Subcutaneous abdominal adipose tissue (tissue), 5 donors: ENCODE measurements at regions not wholly inside any gene's neighbourhood (a gene's known extent, or its start where the extent isn't known, plus 50 kb on each side); places are given as distances from the start of the nearest gene placed in this dataset.
A peak's percentile ranks its signal among the peaks of the same experiment; 100 is the strongest.
"Not testable (repeated sequence)": the region's sequence is repeated elsewhere in the genome, so short reads cannot be mapped to it uniquely, and the experiment has no call there.

Experiments used
- H3K27ac ChIP-seq: one replicate; pipeline ENCODE4 v1.7.0; 2013; ENCODE audit warnings: low read depth, mild to moderate bottlenecking, inconsistent platforms, low read length, moderate library complexity
- H3K27me3 ChIP-seq, 5 donors: one replicate each; pipeline ENCODE4 v1.7.0; 2013; ENCODE audit warnings: low read length in 5 of 5, inconsistent platforms in 1 of 5; ENCODE audit not compliant: control insufficient read depth in 5 of 5, insufficient read depth in 4 of 5
- H3K36me3 ChIP-seq, 5 donors: one replicate each; pipeline ENCODE4 v1.7.0; 2013; ENCODE audit warnings: low read length in 5 of 5; ENCODE audit not compliant: control insufficient read depth in 5 of 5, insufficient read depth in 5 of 5
- H3K4me1 ChIP-seq, 5 donors: one replicate each; pipeline ENCODE4 v1.7.0; 2013; ENCODE audit warnings: low read length in 5 of 5, mild to moderate bottlenecking in 3 of 5, moderate library complexity in 1 of 5; ENCODE audit not compliant: control insufficient read depth in 5 of 5, insufficient read depth in 5 of 5
- H3K4me3 ChIP-seq, 5 donors: one replicate each; pipeline ENCODE4 v1.7.0; 2013; ENCODE audit warnings: low read length in 5 of 5, low read depth in 1 of 5
- H3K9ac ChIP-seq, 5 donors: one replicate each; pipeline ENCODE4 v1.7.0; 2013; ENCODE audit warnings: low read length in 5 of 5, mild to moderate bottlenecking in 4 of 5, moderate library complexity in 3 of 5
- H3K9me3 ChIP-seq, 5 donors: one replicate each; pipeline ENCODE4 v1.7.0; 2013; ENCODE audit warnings: low read length in 5 of 5; ENCODE audit not compliant: control insufficient read depth in 5 of 5
- donor health status: healthy.
- donor health status: healthy.
- donor health status: healthy.
- donor health status: healthy.
- donor health status: healthy.

DNA sequence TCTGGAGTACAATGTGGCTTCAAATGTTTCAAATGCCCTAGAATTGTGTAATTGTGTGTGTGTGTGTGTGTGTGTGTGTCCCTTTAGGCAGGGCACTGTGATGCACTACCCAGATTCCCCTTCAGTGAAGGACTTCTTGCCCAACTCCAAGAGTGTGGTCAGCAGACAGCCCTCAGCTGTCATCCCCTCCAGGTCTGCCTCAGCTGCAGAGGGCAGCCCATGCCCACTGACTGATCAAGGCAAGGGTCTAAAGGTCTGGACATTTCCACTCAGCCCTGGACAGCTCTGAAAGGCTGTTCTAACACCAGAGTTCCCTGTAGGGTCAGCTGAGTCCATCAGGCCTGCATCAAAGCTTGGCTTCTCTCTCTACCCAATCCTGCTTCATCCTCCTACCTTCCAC is 83.9 kb upstream of the USP9X start:
- Histone ChIP-seq H3K36me3 (no peaks in the 10 kb centered on the region), H3K4me1 (peaks cover 0 to 5% (median 2%) of the 10 kb centered on the region in 5 donors), H3K9ac (no peak overlapping the region), H3K27me3 (peaks cover 0 to 15% (median 0%) of the 10 kb centered on the region in 5 donors), H3K4me3 (no peak overlapping the region), H3K9me3 (no peaks in the 10 kb centered on the region), H3K27ac (no peak overlapping the region)

- H3K27ac ChIP-seq = no peak overlapping the region
- no peak overlapping the region for H3K9ac ChIP-seq
- H3K9me3 ChIP-seq = no peaks in the 10 kb centered on the region
- no peaks in the 10 kb centered on the region for H3K36me3 ChIP-seq
- peaks cover 0 to 17% (median 0%) of the 10 kb centered on the region in 5 donors for H3K27me3 ChIP-seq
- peaks cover 0 to 5% (median 0%) of the 10 kb centered on the region in 5 donors for H3K4me1 ChIP-seq
- no peak overlapping the region for H3K4me3 ChIP-seq
These were observed 83.2 kb upstream of the USP9X start for GRCh38 chrX:41002026-41002425.

DNA sequence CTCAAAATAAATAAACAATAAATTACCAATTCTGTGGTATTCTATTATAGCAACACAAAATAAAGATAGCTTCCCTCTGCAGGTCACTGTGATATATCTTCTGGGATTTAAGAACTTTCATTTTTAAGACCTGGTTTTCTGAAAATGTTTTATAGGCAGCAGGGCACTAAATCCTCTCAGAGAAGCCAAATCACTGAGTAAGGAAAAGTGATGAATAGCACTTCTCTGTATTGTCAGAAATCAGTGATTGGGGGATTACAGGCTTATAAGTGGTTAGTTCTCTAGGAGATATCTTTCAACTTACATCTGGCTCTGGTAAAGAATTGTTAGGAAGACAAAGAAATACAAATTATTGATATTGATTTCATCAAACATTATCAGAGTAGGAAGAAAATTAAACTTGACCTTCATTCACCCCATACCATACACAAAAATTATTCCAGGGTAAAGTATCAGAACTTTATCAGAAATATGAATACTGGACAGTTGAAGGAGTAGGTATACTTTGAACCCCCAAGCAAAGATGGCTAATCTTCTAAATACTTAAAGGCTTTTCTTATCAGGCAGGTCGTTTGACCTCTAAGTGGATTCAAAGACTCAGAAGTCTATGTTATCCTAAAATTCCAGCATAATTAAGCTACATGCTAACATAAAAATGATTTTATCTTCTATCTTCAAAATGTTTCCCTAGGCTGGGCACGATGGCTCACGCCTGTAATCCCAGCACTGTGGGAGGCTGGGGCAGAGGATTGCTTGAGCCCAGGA is 81.6 kb upstream of the USP9X start:
- peaks cover 0 to 21% (median 2%) of the 10 kb centered on the region in 5 donors for H3K27me3 ChIP-seq
- no peaks in the 10 kb centered on the region for H3K36me3 ChIP-seq
- no peak overlapping the region for H3K9ac ChIP-seq
- H3K27ac ChIP-seq = no peak overlapping the region
- peaks cover 0 to 5% (median 0%) of the 10 kb centered on the region in 5 donors for H3K4me1 ChIP-seq
- no peaks in the 10 kb centered on the region for H3K9me3 ChIP-seq
- no peak overlapping the region for H3K4me3 ChIP-seq

DNA sequence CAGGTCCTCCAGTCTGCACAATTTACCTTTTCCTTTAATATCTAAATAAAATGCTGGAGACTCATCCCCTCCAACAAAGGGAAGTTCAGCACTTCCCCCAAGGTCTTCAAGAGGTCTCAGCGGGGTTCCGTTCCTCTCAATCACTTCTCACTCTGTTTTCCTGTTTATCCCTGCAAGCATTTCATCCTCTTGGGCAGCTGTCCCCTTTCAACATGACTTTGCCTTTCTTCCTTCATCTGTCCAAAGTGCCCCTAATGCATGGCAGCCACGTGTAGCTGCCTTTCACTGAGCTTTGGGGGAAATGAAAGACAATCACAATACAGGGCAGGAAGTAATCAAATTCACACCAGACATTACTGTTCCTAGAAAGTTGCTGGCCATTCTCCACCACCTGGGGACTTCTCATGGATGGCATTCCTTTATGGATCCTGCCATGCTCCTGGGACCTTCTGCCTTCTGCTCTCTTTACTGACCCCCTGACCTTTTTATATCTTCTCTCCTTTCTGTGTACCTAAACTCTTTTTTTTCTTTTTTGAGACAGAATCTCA is 79.7 kb upstream of the USP9X start:
- Histone ChIP-seq H3K4me1 (peaks cover 3 to 11% (median 4%) of the 10 kb centered on the region in 5 donors), H3K27me3 (peaks cover 0 to 21% (median 2%) of the 10 kb centered on the region in 5 donors), H3K9ac (no peak overlapping the region), H3K9me3 (no peaks in the 10 kb centered on the region), H3K36me3 (no peaks in the 10 kb centered on the region), H3K4me3 (no peak overlapping the region), H3K27ac (no peak overlapping the region)

DNA sequence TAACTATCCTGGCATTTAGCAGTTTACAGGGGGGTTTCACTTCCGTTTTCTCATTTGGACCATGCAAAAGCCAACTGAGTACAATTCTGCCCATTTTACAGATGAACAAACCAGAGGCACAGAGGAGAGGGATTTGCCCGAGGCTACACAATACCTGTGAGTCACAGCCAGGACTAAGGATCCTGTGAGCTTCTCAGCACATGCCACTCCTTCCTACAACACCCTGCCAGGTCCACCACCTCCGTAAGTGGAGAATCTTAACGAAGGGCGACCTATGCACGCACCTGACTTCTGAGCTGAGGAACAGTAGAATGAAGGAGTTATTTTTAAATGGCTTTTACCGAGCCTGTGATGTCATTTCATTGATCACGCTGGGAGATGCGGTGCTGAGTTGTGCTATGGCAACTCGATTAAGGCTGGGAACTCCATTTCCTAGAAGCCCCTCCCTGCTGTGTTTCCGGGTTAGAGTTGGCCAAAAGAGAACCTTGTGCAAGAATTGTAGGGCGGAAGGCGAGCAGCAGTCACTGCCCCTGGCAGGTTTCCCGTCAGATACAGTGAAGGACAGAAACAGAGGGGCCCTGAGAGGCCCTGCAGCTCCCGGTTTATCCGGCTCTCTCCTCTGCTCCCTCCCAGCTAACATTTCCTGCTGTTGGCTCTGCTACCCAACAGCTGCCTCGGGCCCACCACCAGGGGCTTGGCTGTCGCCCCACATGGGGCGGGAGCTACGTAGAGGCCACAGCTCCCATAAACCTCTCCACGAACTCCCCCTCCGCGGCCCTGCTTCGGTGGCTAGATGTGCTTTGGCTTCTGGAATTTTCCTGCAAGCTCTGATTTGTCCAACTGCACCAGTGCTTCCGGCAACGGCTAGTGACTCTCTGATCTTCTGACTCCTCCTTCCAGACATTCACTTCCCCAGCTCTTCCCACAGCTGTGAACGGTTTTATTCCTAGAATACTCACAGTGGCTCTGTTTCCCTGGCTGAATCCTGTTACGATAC is 75.1 kb upstream of the USP9X start:
- H3K9ac ChIP-seq = peak overlapping the region; percentile 34 to 85 (median 67)
- peak overlapping the region; percentile 93 for H3K27ac ChIP-seq

GRCh38 chrX:41014776-41015360 is 70.4 kb upstream of the USP9X start:
- no peak overlapping the region for H3K27ac ChIP-seq
- H3K27me3 ChIP-seq = peaks cover 0 to 6% (median 4%) of the 10 kb centered on the region in 5 donors
- H3K9me3 ChIP-seq = no peaks in the 10 kb centered on the region
- no peak overlapping the region for H3K9ac ChIP-seq
- H3K36me3 ChIP-seq = no peaks in the 10 kb centered on the region
- H3K4me1 ChIP-seq = peaks cover 2 to 12% (median 7%) of the 10 kb centered on the region in 5 donors
- H3K4me3 ChIP-seq = no peak overlapping the region

More for the DNA sequence above, 75.1 kb upstream of the USP9X start:
- Histone ChIP-seq H3K36me3 (no peaks in the 10 kb centered on the region), H3K9me3 (no peaks in the 10 kb centered on the region), H3K27me3 (peaks cover 0 to 8% (median 2%) of the 10 kb centered on the region in 5 donors), H3K4me1 (peaks cover 3 to 17% (median 9%) of the 10 kb centered on the region in 5 donors), H3K4me3 (peak overlapping the region in 4 of 5 donors; percentile 49 to 66 (median 52))

GRCh38 chrX:41017785-41018184 is 67.5 kb upstream of the USP9X start:
- H3K9ac ChIP-seq, H3K36me3 ChIP-seq, H3K27me3 ChIP-seq, H3K4me3 ChIP-seq, H3K9me3 ChIP-seq, H3K4me1 ChIP-seq, H3K27ac ChIP-seq: not testable (repeated sequence)

DNA sequence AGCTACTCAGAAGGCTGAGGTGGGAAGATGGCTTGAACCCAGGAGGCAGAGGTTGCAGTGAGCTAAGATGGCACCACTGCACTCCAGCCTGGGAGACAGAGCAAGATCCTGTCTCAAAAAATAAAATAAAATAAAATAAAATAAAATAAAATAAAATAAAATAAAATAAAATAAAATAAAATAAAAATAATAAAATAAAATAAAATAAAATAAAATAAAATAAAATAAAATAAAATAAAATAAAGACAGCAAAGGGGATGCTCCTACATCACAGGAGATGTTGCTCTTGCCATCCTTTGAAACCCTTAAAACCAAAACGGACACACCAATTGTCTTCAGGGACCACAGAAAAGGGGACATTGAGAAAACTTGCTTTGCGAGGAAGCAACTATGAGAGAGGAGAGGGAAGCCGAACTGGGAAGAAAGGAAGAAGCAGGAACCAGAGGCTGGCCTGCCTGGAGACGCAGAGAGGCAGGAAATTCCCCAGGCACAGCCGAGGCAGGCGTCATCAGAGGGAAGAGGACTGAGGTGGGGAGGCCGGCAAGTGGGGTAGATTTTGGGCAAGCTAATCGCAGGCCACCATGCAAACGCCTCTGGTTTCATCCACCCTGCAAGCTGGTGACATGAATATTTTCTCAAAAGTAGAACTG is 66.7 kb upstream of the USP9X start:
- H3K27me3 ChIP-seq, H3K27ac ChIP-seq, H3K4me1 ChIP-seq, H3K9ac ChIP-seq, H3K9me3 ChIP-seq, H3K4me3 ChIP-seq, H3K36me3 ChIP-seq: not testable (repeated sequence)

GRCh38 chrX:41019041-41019392 is 66.2 kb upstream of the USP9X start:
- Histone ChIP-seq H3K4me1 (no peaks in the 10 kb centered on the region), H3K9me3 (peaks cover 0 to 6% (median under 1%) of the 10 kb centered on the region in 5 donors), H3K4me3 (no peak overlapping the region), H3K27me3 (peaks cover 0 to 6% (median 4%) of the 10 kb centered on the region in 5 donors), H3K9ac (no peak overlapping the region), H3K27ac (no peak overlapping the region), H3K36me3 (no peaks in the 10 kb centered on the region)
